Suprapubic skin (tissue), 3 donors: ENCODE measurements at regions not wholly inside any gene's neighbourhood (a gene's known extent, or its start where the extent isn't known, plus 50 kb on each side); places are given as distances from the start of the nearest gene placed in this dataset.

Experiments used
- POLR2AphosphoS5 ChIP-seq, 3 donors: sonication (generic); formaldehyde crosslinking; IDR thresholded peaks; one replicate each; pipeline ENCODE4 v1.6.1; 2017; ENCODE audit warnings: antibody characterized with exemption in 3 of 3
- TF ChIP-seq, protein P1 (sequence below), 2 donors: fragments of 200-600 bp in 1 of 2; fragments of 450-650 bp in 1 of 2; sonication (generic) in 1 of 2; IDR thresholded peaks; one replicate each; pipeline ENCODE4 v1.5.1; 2016 to 2019; ENCODE audit warnings: antibody characterized with exemption in 2 of 2, mild to moderate bottlenecking in 1 of 2, moderate library complexity in 1 of 2

DNA sequence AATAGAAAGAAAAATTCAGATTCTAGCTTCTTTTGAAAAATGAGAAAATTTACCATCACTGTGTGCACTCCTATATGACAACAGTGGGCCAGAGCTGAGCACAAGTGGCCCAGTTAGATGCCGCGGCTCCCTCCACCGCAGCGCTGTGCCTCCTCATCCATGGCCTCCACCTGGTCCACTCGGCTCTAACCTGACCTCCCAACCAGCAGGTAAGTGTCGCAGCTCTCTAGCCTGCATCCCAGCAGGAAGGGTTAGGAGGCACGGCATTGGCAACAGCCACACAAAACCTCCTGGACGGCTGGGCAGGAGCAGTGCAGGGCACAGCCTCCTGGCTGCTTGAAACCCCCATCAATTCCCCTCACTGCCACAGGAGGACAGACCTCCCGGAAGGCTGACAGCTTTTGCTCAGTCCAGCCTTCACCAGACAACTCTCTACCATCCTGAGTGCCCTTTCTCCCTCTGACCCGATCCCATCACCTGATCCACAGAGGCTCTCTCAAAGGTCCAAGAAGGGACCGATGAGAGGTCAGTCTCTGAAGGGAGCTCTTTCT, 76.1 kb downstream of the RPL27A start:
- TF ChIP-seq POLR2AphosphoS5 (IDR thresholded peaks at IDR 0.05): no peak
- TF ChIP-seq, protein P1, sequence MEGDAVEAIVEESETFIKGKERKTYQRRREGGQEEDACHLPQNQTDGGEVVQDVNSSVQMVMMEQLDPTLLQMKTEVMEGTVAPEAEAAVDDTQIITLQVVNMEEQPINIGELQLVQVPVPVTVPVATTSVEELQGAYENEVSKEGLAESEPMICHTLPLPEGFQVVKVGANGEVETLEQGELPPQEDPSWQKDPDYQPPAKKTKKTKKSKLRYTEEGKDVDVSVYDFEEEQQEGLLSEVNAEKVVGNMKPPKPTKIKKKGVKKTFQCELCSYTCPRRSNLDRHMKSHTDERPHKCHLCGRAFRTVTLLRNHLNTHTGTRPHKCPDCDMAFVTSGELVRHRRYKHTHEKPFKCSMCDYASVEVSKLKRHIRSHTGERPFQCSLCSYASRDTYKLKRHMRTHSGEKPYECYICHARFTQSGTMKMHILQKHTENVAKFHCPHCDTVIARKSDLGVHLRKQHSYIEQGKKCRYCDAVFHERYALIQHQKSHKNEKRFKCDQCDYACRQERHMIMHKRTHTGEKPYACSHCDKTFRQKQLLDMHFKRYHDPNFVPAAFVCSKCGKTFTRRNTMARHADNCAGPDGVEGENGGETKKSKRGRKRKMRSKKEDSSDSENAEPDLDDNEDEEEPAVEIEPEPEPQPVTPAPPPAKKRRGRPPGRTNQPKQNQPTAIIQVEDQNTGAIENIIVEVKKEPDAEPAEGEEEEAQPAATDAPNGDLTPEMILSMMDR (IDR thresholded peaks at IDR 0.05): no peak
